ENCODE measurements at regions not wholly inside any gene's neighbourhood (a gene's known extent, or its start where the extent isn't known, plus 50 kb on each side); places are given as distances from the start of the nearest gene placed in this dataset.
"Not testable (repeated sequence)": the region's sequence is repeated elsewhere in the genome, so short reads cannot be mapped to it uniquely, and the experiment has no call there.

DNA sequence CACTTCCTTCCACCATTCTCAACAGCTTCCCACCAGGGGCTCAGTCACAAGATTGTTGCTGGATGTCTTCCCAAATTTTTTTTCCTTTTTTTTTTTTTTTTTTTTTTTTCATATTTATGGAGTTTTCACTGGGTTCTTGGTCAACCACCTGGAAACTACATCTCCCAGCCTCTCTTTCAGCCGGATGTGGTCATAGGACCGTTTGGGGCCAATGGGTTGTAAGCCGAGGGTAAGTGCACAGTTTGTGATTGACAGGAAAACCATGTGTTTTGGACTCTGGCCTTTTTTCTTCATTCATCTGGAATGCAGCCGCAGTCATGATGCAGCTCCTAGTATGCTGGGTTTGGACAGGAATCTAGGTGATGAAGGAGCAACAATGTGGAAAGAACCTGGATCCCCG lies 337.1 kb upstream of the FOXK1 start:
- Histone ChIP-seq H3K9me3 (no peaks in the 10 kb centered on the region), H3K27me3 (no peaks in the 10 kb centered on the region), H3K36me3 (no peaks in the 10 kb centered on the region), H3K27ac (no peak overlapping the region), H3K4me3 (no peak overlapping the region), H3K4me1 (no peaks in the 10 kb centered on the region)
- ATAC-seq (no peak), DNase-seq (no peak)
- TF ChIP-seq, protein P1, sequence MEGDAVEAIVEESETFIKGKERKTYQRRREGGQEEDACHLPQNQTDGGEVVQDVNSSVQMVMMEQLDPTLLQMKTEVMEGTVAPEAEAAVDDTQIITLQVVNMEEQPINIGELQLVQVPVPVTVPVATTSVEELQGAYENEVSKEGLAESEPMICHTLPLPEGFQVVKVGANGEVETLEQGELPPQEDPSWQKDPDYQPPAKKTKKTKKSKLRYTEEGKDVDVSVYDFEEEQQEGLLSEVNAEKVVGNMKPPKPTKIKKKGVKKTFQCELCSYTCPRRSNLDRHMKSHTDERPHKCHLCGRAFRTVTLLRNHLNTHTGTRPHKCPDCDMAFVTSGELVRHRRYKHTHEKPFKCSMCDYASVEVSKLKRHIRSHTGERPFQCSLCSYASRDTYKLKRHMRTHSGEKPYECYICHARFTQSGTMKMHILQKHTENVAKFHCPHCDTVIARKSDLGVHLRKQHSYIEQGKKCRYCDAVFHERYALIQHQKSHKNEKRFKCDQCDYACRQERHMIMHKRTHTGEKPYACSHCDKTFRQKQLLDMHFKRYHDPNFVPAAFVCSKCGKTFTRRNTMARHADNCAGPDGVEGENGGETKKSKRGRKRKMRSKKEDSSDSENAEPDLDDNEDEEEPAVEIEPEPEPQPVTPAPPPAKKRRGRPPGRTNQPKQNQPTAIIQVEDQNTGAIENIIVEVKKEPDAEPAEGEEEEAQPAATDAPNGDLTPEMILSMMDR (IDR thresholded peaks at IDR 0.05), result no peak
- intact Hi-C loops (cut with DNase I), result no loop called here

DNA sequence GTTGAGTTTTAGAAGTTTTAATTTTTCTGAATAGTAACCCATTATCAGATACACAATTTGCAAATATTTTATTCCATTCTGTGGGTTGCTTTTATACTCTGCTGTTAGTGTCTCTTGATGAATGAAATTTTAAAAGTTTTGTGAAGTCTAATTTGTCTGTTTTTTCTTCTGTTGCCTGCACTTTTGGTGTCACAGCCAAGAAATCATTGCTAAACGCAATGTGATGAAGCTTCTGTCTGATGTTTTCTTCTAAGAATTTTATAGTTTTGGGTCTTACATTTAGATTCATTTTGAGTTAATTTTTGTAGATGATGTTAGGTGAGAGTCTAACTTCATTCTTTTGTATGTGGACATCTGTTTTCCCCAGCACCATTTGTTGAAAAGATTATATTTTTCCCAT lies 330.0 kb upstream of the FOXK1 start:
- Histone ChIP-seq H3K4me1 (no peaks in the 10 kb centered on the region), H3K36me3 (no peaks in the 10 kb centered on the region), H3K27me3 (no peaks in the 10 kb centered on the region), H3K4me3 (no peak overlapping the region), H3K27ac (no peak overlapping the region), H3K9me3 (no peaks in the 10 kb centered on the region)
- ATAC-seq, result no peak
- DNase-seq, result no peak
- intact Hi-C loops (cut with DNase I), result no loop called here
- TF ChIP-seq, protein P1 (IDR thresholded peaks at IDR 0.05), result no peak

DNA sequence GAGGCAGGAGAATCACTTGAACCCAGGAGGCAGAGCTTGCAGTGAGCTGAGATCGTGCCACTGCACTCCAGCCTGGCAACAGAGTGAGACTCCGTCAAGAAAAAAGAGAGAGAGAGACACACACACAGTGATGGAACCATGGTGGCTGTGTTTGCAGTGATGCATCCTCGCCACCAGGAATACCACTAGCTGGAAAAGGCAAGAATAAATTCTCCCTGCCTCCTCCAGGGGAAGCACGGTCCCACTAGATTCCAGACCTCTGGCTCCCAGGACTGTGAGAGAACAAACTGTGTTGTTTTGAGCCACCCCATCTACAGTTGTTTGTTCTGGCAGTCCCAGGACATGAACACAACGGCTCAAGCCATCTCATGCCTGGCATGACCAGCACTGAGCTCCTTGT lies 320.3 kb upstream of the FOXK1 start:
- no peak for DNase-seq
- Histone ChIP-seq H3K27me3 (no peaks in the 10 kb centered on the region), H3K27ac (no peak overlapping the region), H3K9me3 (no peaks in the 10 kb centered on the region), H3K4me3 (no peak overlapping the region), H3K4me1 (no peaks in the 10 kb centered on the region), H3K36me3 (no peaks in the 10 kb centered on the region)
- TF ChIP-seq, protein P1 (IDR thresholded peaks at IDR 0.05), result no peak
- intact Hi-C loops (cut with DNase I), result no loop called here
- no peak for ATAC-seq

DNA sequence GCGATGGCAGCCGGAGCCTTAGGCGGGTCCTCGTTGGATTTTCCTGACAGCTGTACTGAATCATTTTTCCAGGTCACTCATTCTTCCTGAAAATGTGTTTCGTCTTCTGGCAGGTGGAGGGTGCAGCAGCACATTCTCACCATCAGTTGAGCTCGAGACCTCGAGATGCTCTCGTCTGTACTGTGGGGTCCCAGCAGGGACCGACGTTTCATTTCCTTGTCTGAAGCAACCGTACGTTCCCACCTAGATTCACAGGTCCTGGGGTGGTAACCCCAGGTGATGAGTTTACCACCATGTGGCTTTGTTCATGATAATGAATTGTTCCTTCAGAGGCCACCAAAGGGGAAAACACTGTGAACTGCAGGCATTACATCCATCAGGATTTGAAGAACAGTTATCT lies 298.5 kb upstream of the FOXK1 start:
- Histone ChIP-seq H3K4me1 (no peaks in the 10 kb centered on the region), H3K9me3 (peaks cover 1% of the 10 kb centered on the region), H3K4me3 (no peak overlapping the region), H3K27ac (no peak overlapping the region), H3K36me3 (no peaks in the 10 kb centered on the region), H3K27me3 (no peaks in the 10 kb centered on the region)
- ATAC-seq (no peak), DNase-seq (no peak)
- intact Hi-C loops (cut with DNase I), result no loop called here
- TF ChIP-seq, protein P1 (IDR thresholded peaks at IDR 0.05), result no peak

DNA sequence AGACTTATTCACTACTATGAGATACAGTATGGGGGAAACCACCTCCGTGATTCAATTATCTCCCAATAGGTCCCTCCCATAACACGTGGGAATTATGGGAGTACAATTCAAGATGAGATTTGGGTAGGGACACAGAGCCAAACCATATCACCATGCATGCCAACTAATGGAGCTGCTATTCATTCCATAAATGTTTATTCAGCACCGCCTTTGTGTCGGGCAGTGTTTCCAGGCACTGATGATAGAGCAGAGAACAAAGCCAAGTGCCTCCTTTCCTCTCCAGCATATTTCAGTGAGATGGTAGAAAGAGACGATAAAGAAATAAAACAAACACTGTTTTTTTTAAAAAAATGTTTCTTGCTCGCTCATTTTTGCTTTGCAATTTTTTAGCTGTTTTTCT lies 295.9 kb upstream of the FOXK1 start:
- no peak for ATAC-seq
- Histone ChIP-seq H3K27ac (no peak overlapping the region), H3K4me1 (no peaks in the 10 kb centered on the region), H3K27me3 (no peaks in the 10 kb centered on the region), H3K9me3 (no peaks in the 10 kb centered on the region), H3K36me3 (no peaks in the 10 kb centered on the region), H3K4me3 (no peak overlapping the region)
- TF ChIP-seq, protein P1 (IDR thresholded peaks at IDR 0.05), result no peak
- intact Hi-C loops (cut with DNase I), result no loop called here
- no peak for DNase-seq

DNA sequence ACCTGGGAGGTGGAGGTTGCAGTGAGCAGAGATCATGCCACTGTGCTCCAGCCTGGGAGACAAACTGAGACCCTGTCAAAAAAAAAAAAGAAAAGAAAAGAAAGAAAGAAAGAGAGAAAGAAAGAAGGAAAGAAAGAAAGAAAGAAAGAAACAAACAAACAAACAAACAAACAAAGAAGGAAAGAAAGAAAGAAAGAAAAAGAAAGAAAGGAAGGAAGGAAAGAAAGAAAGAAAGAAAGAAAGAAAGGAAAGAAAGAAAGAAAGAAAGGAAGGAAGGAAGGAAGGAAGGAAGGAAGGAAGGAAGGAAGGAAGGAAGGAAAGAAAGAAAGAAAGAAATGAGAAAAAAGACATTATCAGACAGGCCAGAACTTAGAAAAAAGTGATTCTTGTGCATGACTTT lies 291.0 kb upstream of the FOXK1 start:
- H3K27ac ChIP-seq; H3K36me3 ChIP-seq; ATAC-seq; H3K4me3 ChIP-seq; intact Hi-C loops (cut with DNase I); DNase-seq; H3K4me1 ChIP-seq; H3K9me3 ChIP-seq; H3K27me3 ChIP-seq: not testable (repeated sequence)

Measured in upper lobe of right lung (tissue), 1 donor.